HG03139 (cell line): ENCODE measurements at regions not wholly inside any gene's neighbourhood (a gene's known extent, or its start where the extent isn't known, plus 50 kb on each side); places are given as distances from the start of the nearest gene placed in this dataset.
"Not testable (repeated sequence)": the region's sequence is repeated elsewhere in the genome, so short reads cannot be mapped to it uniquely, and the experiment has no call there.

Experiments used
- ATAC-seq: cut with Tn5 transposase; IDR thresholded peaks from one replicate; pipeline ENCODE4 v1.9.1; 2021; ENCODE audit not compliant: unreplicated experiment

DNA sequence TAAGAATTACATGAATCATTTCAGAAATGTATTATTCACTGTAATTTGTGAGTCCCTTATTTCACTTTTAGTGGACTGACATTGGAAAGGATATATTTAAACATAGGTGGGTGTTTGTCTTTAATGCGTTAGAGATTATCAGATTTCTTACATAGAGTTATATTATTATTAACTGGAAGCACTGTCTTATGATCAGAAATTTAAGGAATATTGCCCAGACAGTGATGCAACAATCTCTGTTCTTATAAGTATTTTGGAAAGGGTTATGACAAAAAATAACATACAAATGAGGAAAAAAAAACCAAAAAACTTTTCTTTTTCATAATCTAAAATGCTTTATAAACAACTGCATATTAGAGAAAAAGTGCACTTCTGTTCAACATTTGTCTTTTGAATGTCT lies 836.6 kb downstream of the SLC6A15 start:
- no peak for ATAC-seq

GRCh38 chr12:84073401-84073800 lies 839.2 kb downstream of the SLC6A15 start:
- no peak for ATAC-seq

- ATAC-seq, result no peak
Observed at GRCh38 chr12:84072961-84073360, 839.6 kb downstream of the SLC6A15 start.

- ATAC-seq, result no peak
Observed at GRCh38 chr12:84070292-84070691, 842.3 kb downstream of the SLC6A15 start.

GRCh38 chr12:84069699-84070098 lies 842.9 kb downstream of the SLC6A15 start:
- ATAC-seq, result no peak

GRCh38 chr12:84069198-84069597 lies 843.4 kb downstream of the SLC6A15 start:
- no peak for ATAC-seq

DNA sequence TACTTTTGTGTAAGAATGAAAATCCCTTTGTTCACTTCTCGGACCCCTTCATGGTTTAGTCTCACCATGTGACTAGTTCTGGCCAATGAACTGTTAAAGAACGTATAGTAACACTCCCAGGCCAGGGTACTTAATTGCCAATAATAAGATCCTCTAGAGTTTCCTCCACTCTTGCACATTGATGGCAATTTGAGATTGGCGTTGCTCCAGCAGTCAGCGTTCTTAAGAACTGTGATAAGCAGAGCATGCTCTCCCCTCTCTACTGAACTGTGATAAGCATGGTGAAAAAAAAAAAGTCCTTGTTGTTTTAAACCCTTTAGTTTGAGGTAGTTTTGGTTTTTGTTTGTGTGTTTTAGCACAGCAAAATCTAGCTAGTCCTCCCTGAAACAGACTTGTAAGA lies 854.5 kb downstream of the SLC6A15 start:
- no peak for ATAC-seq

DNA sequence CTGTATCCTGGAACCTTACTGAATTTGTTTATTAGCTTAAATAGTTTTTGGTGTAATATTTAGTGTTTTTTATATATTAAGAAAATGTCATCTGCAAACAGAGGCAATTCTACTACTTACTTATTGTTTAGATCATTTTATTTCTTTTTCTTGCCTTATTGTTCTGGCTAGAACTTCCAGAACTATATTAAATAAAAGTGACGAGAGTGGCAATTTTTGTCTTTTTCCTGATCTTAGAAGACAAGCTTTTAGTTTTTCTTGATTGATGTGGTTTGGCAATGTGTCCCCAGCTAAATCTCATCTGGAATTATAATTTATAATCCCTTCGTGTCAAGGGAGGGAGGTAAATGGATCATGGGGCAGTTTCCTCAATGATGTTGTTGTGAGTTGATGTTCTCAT lies 857.8 kb downstream of the SLC6A15 start:
- ATAC-seq, result no peak

DNA sequence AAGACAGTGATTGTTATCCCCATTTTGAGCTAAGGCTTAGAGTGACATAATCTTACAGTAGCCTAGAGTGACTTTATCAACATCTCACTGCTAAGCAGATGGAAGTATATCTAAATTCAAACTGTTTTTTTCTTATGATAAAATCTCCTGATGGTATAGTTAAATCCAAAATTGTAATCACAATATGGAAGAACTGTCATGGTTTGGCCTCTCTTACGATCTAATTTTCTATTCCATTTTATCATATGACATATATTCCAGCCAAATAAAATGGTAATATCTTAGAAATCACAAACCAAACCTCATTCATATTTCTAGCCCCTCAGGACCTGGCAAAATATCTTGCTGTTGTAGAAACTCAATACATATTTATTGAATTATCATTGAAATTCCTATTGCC lies 864.7 kb downstream of the SLC6A15 start:
- ATAC-seq, result no peak

- no peak for ATAC-seq
Observed at GRCh38 chr12:84046859-84047258, 865.7 kb downstream of the SLC6A15 start.

GRCh38 chr12:84043355-84043754 lies 869.2 kb downstream of the SLC6A15 start:
- no peak for ATAC-seq

DNA sequence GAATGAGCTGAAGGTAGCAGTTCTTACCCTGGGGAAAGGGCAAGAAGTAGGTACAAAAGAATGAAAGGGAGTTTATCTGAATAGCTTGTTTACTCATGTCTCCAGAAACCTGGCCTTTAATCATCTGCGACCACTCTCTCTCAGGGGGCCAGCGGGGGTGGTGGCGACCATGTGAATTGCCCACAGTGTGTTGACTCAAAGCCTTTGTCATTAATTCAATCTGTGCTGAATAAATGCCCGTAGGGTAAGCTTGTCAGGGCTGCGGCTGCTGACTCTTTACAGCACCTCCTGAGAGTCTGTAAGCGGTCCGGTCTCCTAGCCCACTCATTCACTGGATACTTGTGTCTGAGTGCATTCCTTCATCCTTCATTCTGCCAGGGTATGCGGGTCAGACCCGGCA lies 874.4 kb downstream of the SLC6A15 start:
- no peak for ATAC-seq

DNA sequence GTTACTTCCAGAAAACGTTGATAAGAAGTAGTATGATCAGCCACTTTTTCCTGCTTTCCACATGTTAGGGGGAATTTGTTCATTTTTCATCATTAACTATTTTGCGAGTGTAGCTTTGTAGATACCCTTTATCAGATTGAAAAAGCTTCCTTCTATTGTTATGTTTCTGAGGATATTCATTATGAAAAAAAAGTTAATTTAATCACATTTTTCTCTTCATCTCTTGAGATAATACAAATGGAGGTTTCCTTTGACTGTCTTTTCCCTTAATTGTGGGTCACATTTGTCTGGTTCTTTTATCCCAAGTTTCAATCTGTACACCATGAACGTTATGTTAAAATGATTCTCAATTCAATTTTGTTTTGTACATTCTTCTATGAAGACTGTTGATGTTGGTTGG lies 875.7 kb downstream of the SLC6A15 start:
- no peak for ATAC-seq

DNA sequence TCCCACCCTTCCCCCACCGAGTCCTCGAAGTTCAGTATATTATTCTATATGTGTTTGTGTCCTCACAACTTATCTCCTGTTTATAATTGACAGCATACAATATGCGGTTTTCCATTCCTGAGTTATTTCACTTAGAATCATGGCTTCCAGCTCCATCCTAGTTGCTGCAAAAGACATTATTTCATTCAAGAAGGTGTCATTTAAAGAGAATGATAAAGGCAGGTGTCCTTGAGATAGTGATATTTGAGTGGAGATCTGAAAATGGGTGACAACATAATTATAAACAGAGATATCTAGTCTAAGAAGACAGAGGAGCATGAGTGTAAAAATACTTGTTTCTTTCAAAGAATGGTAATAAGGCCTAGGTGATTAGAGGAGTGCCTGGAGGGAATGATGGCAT lies 876.8 kb downstream of the SLC6A15 start:
- no peak for ATAC-seq

DNA sequence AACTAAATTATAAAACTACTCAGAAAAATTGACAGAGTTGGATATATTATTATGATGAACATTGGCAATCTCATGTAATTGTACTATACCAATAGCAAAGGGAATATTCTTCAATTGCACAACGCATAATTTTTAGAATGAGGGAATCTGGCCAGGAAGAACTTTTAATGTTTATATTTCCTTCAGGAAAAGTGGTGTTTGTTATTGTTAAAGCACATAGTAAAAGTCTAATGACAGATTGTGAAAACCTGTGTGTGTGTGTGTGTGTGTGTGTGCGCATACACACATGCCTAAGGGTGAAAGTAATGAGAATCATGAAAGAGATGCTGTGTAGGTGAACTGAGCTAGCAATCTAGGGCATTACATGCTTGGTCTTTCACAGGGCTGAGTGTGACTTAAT lies 877.7 kb downstream of the SLC6A15 start:
- no peak for ATAC-seq

DNA sequence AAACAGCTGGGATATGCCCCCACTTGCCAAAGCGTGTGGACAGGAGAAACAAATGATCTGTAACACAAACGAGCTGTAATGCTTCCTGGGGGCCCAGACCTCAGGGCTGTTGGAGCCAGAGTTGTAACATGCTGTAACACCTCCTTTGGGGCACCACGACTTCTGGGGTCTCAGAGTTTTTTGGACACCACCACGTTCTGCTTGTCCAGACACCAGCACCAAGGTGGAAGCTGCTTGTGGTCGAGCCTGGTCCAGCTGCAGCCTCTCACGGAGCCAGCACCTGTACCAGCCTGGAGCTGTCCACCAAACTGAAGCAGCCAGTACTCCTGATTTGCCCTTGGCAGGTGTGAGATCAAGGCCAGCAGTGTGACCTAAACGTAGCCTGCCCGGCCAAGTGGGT lies 879.4 kb downstream of the SLC6A15 start:
- no peak for ATAC-seq

- ATAC-seq, result not testable (repeated sequence)
Observed at GRCh38 chr12:84018556-84019179, 893.9 kb downstream of the SLC6A15 start.

- no peak for ATAC-seq
Observed at GRCh38 chr12:84016956-84017355, 895.6 kb downstream of the SLC6A15 start.

DNA sequence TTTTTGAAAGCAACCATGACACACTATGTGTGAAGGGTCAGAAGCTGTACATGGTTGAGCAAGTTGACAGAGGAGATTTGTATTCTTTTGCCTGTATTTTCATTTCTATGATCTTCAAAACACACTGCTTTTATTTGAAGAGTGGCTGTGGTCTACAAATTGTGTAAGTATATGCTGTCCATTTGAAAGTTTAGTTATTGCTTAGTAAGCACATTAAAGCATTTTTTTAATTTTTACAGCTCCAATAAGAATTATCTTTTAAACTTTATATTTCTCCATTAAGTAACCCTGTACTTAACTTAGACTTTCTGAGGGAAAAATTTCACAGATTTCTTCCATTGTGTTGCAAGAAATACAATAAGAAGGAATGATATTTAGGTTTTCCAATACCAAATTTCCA lies 915.2 kb downstream of the SLC6A15 start:
- ATAC-seq, result no peak

- ATAC-seq, result no peak
Observed at GRCh38 chr12:83996671-83997070, 915.9 kb downstream of the SLC6A15 start.

- ATAC-seq, result no peak
Observed at GRCh38 chr12:83985084-83985483, 927.5 kb downstream of the SLC6A15 start.

DNA sequence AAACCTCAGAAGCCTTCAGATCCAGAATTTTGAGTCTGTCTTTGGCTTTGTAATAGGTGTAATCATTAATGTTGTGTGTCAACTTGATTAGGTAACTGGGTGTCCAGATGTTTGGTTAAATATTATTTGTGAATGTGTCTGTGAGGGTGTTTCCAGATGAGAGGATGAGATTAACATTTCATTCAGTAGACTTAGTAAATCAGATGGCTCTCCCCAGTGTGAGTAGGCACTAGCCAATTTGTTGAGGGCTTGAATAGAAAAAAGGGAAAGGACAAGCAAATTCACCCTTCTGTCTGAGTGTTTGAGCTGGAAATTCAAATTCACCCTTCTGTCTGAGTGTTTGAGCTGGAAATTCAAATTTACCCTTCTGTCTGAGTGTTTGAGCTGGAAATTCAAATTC lies 932.2 kb downstream of the SLC6A15 start:
- ATAC-seq, result no peak

- ATAC-seq, result no peak
Observed at GRCh38 chr12:83979785-83980184, 932.8 kb downstream of the SLC6A15 start.

DNA sequence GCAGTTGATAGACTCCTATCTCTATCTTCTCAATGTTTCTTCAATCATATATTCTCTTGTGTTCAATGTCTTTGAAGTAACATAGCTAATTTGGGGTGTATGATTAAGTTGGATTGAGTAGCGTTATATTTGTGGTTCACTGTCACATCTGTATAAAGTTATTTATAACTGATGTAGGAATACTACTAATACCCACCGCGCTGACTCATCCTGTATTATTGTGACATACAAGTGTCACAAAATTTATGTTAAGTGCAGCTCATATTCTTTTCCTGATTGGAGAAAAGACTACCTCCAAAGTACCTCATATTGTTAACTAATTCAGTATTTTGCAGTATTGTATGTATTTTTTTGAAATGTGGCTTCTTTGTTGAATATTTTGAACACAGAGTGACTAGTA lies 940.8 kb downstream of the SLC6A15 start:
- no peak for ATAC-seq
